ENCODE measurements at regions not wholly inside any gene's neighbourhood (a gene's known extent, or its start where the extent isn't known, plus 50 kb on each side); places are given as distances from the start of the nearest gene placed in this dataset.

- H3K36me3 Mint-ChIP-seq, result peaks cover 11% of the 10 kb centered on the region
- no peak for ATAC-seq
- TF ChIP-seq FOXJ3 (CRISPR knock-in tag; IDR thresholded peaks at IDR 0.05; ENCODE audit: borderline replicate concordance) (no peak), ZBTB43 (CRISPR knock-in tag; IDR thresholded peaks at IDR 0.05) (no peak), ELF4 (CRISPR knock-in tag; IDR thresholded peaks at IDR 0.05; ENCODE audit: low read depth) (no peak), E2F1 (CRISPR knock-in tag; IDR thresholded peaks at IDR 0.05) (no peak), ZNF396 (CRISPR knock-in tag; IDR thresholded peaks at IDR 0.05; ENCODE audit: borderline replicate concordance) (no peak), ARID4B (CRISPR knock-in tag; IDR thresholded peaks at IDR 0.05; ENCODE audit: borderline replicate concordance) (no peak), CDX4 (CRISPR knock-in tag; IDR thresholded peaks at IDR 0.05; ENCODE audit: borderline replicate concordance) (no peak), MAX (CRISPR knock-in tag; IDR thresholded peaks at IDR 0.05) (no peak), OVOL2 (CRISPR knock-in tag; IDR thresholded peaks at IDR 0.05; ENCODE audit: borderline replicate concordance) (no peak), ATF3 (CRISPR knock-in tag; conservative IDR thresholded peaks at IDR 0.05) (no peak)
- ChIA-PET POLR2A (no interaction called here), CTCF (no interaction called here)
- peaks cover 26% of the 10 kb centered on the region for H3K9me3 Mint-ChIP-seq
- H3K4me1 Mint-ChIP-seq, result no peaks in the 10 kb centered on the region
- no peak overlapping the region for H3K27ac Mint-ChIP-seq
- DNase-seq (ENCODE audit: low spot score), result no peak
- no peak overlapping the region for H3K4me3 Mint-ChIP-seq
- H3K27me3 Mint-ChIP-seq (ENCODE audit: low read depth), result no peaks in the 10 kb centered on the region
These were observed 54.6 kb upstream of the HHIP start for GRCh38 chr4:144591401-144591800.

- Mint-ChIP-seq H3K27ac (no peak overlapping the region), H3K36me3 (peaks cover 11% of the 10 kb centered on the region), H3K4me3 (no peak overlapping the region), H3K4me1 (no peaks in the 10 kb centered on the region), H3K27me3 (ENCODE audit: low read depth) (no peaks in the 10 kb centered on the region), H3K9me3 (peaks cover 19% of the 10 kb centered on the region)
- ATAC-seq, result no peak
- CTCF ChIA-PET, result no interaction called here
- TF ChIP-seq ZBTB21 (CRISPR knock-in tag; IDR thresholded peaks at IDR 0.05; ENCODE audit: borderline replicate concordance), result no peak
- TF ChIP-seq ZNF512 (CRISPR knock-in tag; IDR thresholded peaks at IDR 0.05; ENCODE audit: borderline replicate concordance), result no peak
- no peak for TF ChIP-seq SP1 (CRISPR knock-in tag; conservative IDR thresholded peaks at IDR 0.05)
- no peak for TF ChIP-seq NR2C2 (CRISPR knock-in tag; IDR thresholded peaks at IDR 0.05)
- no peak for TF ChIP-seq ZNF671 (CRISPR knock-in tag; IDR thresholded peaks at IDR 0.05)
- TF ChIP-seq HMGXB4 (CRISPR knock-in tag; IDR thresholded peaks at IDR 0.05), result no peak
- TF ChIP-seq ZNF416 (CRISPR knock-in tag; IDR thresholded peaks at IDR 0.05), result no peak
- TF ChIP-seq FOXP1 (CRISPR knock-in tag; IDR thresholded peaks at IDR 0.05; ENCODE audit: borderline replicate concordance), result no peak
- TF ChIP-seq FOXP4 (CRISPR knock-in tag; IDR thresholded peaks at IDR 0.05), result no peak
- TF ChIP-seq HMGA2 (CRISPR knock-in tag; IDR thresholded peaks at IDR 0.05), result no peak
- POLR2A ChIA-PET, result no interaction called here
- DNase-seq (ENCODE audit: low spot score), result no peak
These were observed 53.7 kb upstream of the HHIP start for GRCh38 chr4:144592264-144592663.

All from WTC11 (cell line).